Kidney capillary endothelial cell (primary cell): ENCODE measurements at regions not wholly inside any gene's neighbourhood (a gene's known extent, or its start where the extent isn't known, plus 50 kb on each side); places are given as distances from the start of the nearest gene placed in this dataset.
"Not testable (repeated sequence)": the region's sequence is repeated elsewhere in the genome, so short reads cannot be mapped to it uniquely, and the experiment has no call there.

Source experiments
- DNase-seq: peaks from one replicate; pipeline ENCODE4 v3.0.0-alpha.2; 2018; ENCODE audit warnings: low spot score

DNA sequence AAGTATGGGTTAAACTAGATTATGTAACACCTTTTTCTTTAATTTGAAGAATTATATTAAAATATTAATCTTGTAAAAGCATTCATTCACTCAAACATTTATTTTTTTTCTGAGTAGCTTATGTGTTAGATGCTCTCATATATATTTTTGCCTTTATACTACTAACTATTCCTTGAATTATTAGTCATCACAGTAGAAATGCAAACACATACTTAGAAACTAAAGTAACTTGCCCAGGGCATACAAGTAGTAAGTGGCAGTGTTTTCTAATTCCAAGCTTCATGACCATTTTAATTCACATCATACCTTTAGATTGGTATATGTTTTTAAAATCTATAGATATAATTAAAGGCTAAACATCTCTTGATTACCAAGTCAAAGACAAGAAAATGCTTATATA, 1271.0 kb downstream of the BRINP3 start:
- DNase-seq: no peak

DNA sequence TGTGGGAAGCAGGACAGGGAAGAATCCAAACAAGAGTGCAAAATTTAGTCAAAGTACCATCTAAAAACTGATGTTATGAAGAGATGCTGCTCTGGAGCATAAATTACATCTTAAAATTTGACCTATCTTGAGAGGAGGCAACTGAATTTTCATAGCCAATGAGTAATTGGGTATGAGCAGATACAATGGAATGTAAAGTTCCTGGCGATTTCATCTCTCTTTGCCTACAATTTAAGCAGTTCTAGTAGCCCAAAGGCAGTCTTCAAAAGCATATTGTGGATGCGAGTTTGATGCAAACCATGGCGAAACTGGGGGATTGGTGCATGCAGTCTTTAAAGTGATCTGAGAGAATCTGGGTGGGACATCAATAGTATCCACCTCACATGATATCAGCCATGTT, 1265.9 kb downstream of the BRINP3 start:
- DNase-seq: no peak

DNA sequence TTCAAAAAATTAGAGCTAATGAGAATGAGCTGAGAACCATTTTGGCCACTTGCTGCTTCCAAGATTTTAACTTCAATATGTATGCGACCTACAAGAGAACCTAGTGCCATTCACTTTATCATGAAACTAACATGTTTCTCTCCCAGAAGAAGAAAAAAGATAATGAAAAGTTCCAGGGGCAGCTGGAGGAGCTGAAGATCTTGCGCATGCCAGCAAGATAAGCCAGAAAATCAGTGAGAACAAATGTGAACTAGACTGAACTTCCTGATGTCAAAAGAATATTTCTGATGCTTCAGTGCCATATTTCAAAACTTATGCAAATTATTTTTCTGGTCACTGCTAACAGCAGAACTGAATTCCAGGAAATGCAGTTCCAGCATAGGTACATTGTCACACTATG, 1265.1 kb downstream of the BRINP3 start:
- DNase-seq: no peak

DNA sequence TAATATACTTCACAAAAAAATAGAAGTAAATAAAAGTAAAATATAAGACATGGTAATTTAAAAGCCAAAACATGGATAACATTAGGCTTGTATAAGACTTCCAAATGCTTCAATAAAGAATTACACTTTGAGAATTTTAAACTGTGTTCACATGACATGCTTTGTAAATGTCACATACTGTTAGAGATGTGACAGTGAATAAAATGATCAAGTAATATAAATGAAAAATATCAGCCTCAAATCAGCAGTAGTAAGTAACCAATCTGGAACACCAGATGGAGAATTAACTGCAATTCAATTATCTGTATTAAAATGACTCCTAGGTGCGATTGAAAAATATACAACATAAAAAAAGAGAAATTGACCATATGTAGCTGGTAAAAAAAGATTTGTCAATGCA, 1260.8 kb downstream of the BRINP3 start:
- DNase-seq: no peak

DNA sequence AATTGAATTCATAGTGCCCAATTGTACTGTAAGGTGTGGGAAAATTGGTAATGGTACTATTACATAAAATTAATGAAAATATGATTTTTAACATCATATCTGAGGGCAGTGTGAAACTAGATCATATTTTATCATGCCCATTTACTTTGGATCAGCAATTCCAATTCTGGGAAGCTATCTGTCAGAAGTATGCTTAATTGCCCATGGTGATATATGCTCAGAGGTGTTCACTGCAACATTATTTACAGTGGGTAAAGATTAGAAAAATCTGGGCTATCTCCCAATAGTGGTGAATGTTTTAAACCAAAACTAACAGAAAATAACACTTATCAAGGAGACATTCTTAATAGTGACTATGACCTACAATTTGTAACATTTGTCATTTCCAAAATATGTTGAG, 1260.0 kb downstream of the BRINP3 start:
- no peak for DNase-seq

DNA sequence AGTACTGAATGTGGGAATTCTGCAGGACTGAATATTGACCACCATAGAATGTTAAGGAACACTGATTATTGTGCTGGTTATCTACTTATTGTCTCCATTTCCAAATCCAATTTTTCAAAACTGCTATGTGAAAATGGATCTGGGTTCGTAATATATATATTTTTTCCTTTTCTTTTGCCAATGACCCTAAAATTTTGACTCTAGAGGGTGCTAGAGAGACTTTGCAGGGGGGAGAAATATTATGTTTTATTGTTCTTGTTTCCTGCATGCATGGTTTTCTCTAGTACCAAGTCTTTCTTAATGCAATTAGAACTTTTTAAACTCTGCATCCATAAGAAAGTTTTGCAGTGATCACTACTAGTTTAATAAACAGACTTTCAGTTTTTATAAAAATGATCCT, 1256.9 kb downstream of the BRINP3 start:
- no peak for DNase-seq

DNA sequence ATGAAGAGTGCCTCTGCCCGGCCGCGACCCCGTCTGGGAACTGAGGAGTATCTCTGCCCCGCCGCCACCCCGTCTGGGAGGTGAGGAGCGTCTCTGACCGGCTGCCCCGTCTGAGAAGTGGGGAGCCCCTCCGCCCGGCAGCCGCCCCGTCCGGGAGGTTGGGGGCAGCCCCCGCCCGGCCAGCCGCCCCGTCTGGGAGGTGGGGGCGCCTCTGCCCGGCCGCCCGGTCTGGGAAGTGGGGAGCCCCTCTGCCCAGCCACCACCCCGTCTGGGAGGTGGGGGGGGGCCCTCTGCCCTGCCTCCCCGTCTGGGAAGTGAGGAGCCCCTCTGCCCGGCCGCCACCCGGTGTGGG, 1251.9 kb downstream of the BRINP3 start:
- DNase-seq: not testable (repeated sequence)

DNA sequence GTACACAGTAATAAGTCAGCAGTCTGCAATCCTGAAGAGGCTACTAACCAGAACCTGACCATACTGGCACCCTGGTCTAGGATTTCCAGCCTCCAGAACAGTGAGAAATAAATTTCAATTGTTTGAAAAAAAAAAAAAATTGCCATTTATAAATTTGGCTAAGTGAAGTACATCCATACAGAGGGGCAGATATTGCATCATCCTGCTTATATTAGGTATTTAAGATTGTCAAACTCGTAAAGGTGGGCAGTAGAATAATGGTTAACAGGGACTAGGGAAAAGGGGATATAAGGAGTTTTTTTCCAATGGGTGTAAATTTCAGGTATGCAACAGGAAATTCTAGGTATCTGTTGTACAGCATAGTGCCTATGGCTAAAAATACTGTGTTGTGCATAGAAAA, 1250.9 kb downstream of the BRINP3 start:
- DNase-seq: no peak

DNA sequence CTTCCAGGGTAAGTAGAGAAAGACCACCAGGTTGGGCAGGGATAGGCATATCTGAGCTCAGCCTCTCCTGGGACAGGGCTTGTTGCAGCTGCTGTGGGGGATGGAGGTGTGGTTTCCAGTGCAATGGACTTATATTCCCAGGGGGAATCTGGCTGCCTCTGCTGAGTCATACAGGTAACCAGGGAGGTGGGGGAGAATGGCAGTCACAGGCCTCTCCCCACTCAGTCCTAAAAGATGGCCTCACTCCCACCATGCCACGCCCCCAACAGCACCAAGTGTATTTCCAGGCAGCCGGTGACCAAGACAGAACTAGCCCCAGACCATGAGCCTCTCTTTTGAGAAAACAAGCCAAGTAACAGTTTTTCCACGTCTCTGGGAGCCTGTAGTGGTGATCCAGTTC, 1240.7 kb downstream of the BRINP3 start:
- DNase-seq: no peak

DNA sequence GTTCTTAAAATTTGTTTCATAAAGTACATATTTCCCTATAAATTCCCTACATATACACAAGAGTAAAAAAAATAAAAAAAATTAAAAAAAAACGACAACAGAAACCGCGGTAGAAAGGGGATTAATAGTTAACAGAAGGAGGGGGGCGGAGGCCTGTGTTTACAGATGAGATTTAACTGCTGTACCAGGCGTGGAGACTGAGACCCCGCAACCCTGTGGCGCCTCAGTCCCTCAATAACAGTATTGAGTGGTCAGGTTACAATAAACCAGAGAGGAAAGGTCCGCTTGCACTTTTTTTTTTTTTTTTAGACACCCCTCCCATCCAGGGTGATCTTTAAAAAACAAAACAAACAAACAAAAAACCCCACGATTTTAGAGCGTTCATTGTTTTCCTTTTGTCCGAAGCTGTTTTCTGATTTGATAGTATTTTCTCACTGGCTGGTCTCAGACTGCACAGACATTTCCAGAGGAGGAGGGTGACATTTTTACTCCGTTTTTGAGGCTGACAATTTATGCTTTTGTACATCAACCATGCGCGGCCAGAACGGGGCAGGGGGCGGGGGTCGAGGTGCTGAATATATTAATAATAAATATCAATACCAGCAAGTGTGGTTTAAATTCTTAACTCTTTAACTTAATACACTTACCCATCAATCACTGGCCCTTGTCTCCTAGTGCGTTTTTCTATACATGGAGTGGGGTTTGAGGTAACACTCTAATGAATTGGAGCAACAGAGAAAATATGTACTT, 1223.9 kb downstream of the BRINP3 start:
- no peak for DNase-seq

DNA sequence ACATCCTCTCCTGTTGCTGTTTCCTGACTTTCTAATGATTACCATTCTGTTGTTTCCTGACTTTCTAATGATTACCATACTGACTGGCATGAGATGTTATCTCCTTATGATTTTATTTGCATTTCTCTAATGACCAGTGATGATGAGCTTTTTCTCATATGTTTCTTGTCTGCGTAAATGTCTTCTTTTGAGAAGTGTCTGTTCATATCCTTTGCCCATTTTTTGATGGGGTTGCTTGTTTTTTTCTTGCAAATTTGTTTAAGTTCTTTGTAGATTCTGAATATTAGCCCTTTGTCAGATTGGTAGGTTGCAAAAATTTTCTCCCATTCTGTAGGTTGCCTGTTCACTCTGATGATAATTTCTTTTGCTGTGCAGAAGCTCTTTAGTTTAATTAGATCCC, 1216.5 kb downstream of the BRINP3 start:
- not testable (repeated sequence) for DNase-seq

DNA sequence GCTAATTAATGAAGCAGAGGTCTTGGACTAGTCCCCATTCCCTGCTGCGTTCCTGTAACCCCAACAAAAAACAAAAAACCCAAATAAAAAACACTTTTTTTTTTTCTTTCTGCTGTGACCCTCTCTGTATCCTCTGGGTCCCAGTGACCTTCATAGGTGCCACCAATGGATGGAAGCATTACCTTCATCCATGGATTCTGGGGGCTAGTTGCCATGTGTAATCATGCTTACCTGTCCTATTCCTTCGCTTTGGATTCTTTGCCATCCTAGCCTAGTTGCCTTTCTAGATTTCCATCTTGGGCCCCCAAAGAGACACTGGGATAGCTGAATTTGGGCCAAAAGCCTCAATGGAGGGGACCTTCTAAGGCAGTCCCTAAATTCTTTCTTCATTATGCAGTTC, 1208.7 kb downstream of the BRINP3 start:
- DNase-seq: no peak

DNA sequence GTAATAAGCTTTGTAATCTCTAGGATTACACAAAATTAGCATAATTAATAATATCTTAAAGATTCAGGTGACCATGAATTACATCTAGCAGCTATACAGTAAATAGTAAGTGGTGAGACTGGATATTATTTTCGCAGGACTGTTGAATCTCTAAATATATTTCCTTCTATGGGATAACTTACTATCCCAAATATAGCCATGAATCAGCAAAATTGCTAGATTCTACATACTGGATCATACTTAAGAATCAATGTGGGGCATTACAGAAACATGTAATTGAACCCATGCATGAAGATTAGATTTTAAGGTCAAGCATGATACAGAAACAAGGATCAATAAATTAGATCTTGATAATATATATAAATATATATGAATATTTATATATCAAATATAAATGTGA, 1203.4 kb downstream of the BRINP3 start:
- DNase-seq: no peak

DNA sequence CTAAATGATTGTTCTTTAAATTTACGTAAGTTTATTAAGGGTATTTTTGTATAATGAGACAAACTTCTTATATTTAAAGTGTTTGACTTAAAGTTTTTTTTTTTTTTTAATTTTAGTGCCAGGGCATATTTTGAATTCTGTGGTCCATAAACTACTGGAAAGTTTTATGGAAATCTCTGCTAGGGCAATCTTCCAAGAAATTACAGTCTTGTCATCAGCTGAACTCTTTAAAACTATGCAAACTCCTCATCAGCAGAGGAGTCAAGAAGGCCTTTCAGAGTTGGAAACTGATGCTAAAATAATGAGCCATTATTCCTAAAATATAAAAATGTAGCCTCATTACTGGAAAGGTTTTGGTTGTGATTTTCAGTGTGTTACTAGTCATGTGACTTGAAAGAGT, 1201.9 kb downstream of the BRINP3 start:
- DNase-seq: no peak

DNA sequence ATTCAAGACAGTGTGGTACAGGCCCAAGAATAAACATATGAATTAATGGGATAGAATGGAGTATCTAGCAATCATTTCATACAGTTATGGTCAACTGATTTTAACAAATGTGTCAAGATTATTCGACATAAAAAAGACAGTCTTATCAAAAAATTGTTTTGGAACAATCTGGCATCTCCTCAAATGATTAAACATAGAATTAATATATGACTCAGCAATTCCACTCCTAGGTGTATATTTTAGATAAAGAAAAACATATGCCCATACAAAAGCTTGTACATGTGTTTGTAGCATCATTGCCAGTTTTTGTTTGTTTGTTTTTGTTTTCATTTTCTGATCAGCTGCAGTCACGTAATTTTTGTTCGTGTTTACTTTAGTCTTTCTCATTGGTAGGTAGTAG, 1188.3 kb downstream of the BRINP3 start:
- no peak for DNase-seq

DNA sequence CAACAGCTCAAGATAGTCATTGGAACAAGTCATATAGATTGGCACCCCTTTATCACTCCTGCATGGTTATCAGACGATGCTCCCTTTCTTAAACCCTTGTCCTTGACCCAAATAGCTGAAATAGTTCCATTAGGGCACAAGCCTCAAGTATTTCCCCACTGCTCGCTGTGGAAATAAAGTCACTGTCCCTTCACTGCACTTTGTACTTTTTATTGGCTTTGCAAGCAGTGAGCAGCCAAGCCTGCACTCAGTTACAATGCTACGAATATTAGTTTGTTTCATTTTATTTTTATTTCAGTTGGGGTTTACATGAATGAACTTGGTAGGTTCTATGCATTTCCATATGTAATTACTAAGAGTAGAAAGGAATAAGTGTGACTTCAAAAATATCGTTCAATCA, 1176.4 kb downstream of the BRINP3 start:
- no peak for DNase-seq

DNA sequence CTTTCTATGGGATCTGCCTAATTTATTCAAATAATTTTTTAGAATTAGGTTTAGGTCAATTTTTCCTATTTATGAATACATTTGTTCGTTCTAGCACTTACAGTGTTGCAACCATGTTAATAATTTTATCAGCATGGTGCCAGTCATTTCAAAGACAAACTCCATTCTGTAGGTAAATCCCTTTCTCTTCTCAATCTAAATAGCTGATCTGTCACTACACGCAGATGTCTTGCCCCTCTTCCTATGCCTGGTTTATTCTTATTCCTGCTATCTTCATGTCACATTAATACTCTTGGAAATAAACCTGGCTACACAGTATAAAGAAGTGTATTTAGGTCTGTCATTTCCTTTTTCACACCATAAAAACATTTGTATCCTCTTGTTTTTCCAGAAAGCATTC, 1172.4 kb downstream of the BRINP3 start:
- no peak for DNase-seq

DNA sequence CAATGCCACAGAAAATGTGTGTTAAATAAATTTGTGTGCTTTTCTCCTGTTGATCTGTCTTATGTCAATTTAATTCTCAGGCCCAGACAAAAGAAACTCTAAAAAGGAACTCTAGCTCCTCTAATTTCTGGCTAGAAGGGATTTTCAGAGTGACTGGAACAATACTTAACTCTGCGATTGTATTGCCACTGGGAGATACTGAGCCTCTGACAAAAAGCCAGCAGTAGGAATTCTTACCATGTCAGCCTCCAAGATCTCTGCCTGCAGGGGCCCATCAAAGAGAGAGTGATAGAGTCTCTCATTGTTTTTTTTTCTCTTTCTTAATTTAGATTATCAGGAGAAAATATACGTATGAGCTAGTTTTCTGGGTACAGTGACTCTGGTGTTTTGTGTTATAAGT, 1165.7 kb downstream of the BRINP3 start:
- DNase-seq: no peak

DNA sequence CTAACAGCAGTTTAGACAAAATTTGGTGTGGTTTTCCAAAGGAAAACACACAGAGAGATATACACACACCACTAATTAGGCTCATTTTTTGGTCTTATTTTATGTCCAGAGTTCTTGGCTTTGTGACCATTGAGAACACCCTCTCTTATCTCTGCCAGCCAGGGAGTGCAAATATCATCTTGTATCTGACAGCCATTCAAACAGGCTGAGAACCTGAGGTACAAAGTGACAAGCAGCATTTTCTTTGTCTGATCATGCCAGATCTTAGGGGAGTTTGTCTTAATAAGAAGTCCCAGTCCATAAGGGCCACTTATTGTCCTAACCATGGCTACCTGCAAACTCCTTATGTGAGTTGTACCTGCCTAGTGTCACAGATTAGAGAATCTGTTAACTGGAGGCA, 1165.2 kb downstream of the BRINP3 start:
- no peak for DNase-seq

DNA sequence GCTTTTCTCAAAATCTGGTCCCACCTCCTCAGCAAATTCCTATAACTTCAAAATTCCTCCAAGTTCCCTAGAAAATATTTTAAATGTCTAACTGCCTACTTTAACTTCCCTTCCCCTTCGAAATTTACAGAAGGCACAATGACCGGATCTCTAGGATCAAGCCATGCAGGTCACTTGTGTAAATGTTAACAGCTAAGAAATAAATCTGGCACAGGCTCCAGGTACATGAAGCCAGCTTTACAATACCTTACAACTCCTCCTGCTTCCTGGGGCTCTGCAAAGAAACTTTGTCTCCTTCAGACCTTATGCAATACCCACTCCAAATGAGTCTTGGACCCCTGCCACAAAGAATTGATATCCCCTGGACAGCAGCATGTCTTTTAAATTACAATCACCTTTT, 1164.2 kb downstream of the BRINP3 start:
- no peak for DNase-seq

DNA sequence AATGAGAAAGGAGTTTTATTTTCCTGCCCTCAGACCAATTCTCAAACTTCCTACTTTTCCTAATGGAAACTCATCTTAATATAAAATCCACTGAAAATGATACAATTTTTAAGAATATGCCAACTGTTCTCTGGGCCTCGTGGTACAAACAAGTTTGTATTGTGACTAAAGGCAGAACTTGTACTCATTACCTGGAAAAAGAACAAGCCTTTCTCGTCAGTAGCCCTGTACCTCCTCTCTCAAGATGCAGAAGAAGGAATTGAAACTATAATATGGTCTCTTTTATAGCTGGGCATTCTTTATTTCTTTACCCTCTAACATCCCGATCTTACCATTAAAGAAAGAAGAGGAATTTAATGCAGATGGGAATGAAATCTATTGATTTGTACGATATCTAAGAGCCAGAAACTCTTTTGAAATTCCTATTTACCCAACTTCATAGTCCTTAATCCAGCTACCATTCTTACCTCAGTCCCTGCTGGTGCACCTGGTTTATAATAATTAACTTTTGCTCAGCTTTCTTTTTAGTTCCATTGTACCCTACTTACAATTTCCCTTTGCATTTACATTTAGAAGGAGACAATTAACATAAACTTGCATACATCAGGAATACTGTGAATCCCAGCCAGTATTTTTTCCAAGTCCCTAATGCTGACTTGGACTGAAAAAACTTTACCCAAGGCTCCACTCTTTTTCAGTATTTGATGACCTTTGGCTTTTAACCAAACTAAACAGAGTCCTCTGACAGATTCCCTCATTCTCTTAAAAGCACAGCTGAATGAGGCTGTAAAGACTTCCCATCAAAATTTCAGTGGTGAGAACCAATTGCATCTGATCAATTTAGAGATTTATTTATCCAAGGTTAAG, 1162.4 kb downstream of the BRINP3 start:
- DNase-seq: no peak

DNA sequence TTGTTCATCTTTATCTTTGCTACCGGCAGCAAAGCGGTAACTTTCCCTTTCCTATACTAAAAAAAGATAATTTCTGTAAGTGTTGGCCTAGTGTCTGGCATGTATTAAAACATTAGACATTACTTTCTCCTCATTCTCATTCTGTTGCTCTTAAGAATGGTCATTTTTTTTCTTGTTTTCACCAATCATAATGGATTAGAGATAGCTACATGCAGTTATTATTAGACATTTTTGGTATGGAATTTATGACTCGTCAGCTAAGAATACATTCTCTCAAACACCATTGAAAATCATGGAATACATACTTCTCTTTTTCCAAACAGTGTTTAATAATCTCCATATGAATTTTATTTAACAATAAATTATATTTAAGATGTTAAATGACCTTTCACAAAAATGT, 1154.6 kb downstream of the BRINP3 start:
- DNase-seq: no peak

DNA sequence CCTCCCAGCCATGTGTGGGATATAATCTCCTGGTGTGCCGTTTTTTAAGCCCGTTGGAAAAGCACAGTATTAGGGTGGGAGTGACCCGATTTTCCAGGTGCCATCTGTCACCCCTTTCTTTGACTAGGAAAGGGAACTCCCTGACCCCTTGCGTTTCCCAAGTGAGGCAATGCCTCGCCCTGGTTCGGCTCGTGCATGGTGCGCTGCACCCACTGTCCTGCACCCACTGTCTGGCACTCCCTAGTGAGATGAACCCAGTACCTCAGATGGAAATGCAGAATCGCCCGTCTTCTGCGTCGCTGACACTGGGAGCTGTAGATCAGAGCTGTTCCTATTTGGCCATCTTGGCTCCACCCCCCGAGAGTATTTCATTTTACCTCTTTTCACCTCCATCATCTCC, 1146.6 kb downstream of the BRINP3 start:
- DNase-seq: not testable (repeated sequence)
